HEK293 (cell line): ENCODE measurements at regions not wholly inside any gene's neighbourhood (a gene's known extent, or its start where the extent isn't known, plus 50 kb on each side); places are given as distances from the start of the nearest gene placed in this dataset.
"Not testable (repeated sequence)": the region's sequence is repeated elsewhere in the genome, so short reads cannot be mapped to it uniquely, and the experiment has no call there.

ENCODE experiments used
- CTCF ChIA-PET: fragments of 350-600 bp; formaldehyde crosslinking; extraction: SDS; loops from one replicate; lab custom pipeline; 2021; ENCODE audit warnings: antibody characterized with exemption; lab: Yijun Ruan, JAX
- POLR2A ChIA-PET: fragments of 300-600 bp; formaldehyde crosslinking; extraction: SDS; loops from one replicate; lab custom pipeline; 2020; ENCODE audit warnings: antibody characterized with exemption, inconsistent platforms; lab: Yijun Ruan, JAX
- H3K27ac ChIP-seq: fragments of 200-500 bp; sonication (Bioruptor generic); 2 replicates; pipeline ENCODE4 v1.5.1; 2014; ENCODE audit warnings: low read depth, low read length, control low read depth, inconsistent platforms; ENCODE audit errors: extremely low read depth
- H3K36me3 ChIP-seq, 2 experiments: fragments of 200-500 bp in 1 of 2; sonication (Bioruptor generic) in 1 of 2; 1 replicate in 1 of 2; 2 replicates in 1 of 2; pipeline ENCODE4 v1.5.1; 2014 to 2017; ENCODE audit warnings: inconsistent platforms in 2 of 2, low read length in 2 of 2; ENCODE audit not compliant: control insufficient read depth in 2 of 2, insufficient read depth in 1 of 2
- H3K4me1 ChIP-seq: fragments of 200-500 bp; sonication (Bioruptor generic); 2 replicates; pipeline ENCODE4 v1.5.1; 2014; ENCODE audit warnings: mild to moderate bottlenecking, low read length, inconsistent platforms; ENCODE audit not compliant: control insufficient read depth, insufficient read depth
- H3K4me3 ChIP-seq: 2 replicates; pipeline ENCODE4 v1.5.1; 2011; ENCODE audit warnings: low read depth, mild to moderate bottlenecking, control low read depth, low read length, moderate library complexity
- H3K9me3 ChIP-seq: fragments of 200-500 bp; sonication (Bioruptor generic); 2 replicates; pipeline ENCODE4 v1.5.1; 2014; ENCODE audit warnings: low read depth, low read length, inconsistent platforms; ENCODE audit not compliant: control insufficient read depth, insufficient read depth
- BCL11A ChIP-seq: fragments of 450-650 bp; formaldehyde crosslinking; IDR thresholded peaks from 2 replicates; pipeline ENCODE4 v1.5.1; 2016; ENCODE audit warnings: low read depth, missing biosample characterization, missing genetic modification characterization
- BCL11B ChIP-seq: fragments of 450-650 bp; formaldehyde crosslinking; IDR thresholded peaks from 2 replicates; pipeline ENCODE4 v1.5.1; 2016; ENCODE audit warnings: low read depth, missing biosample characterization, missing genetic modification characterization
- CTCF ChIP-seq: fragments of 450-650 bp; formaldehyde crosslinking; IDR thresholded peaks from 2 replicates; pipeline ENCODE4 v1.5.1; 2016; ENCODE audit warnings: missing biosample characterization, missing genetic modification characterization
- ELK4 ChIP-seq: IDR thresholded peaks from 2 replicates; pipeline ENCODE4 v1.6.1; 2011; ENCODE audit warnings: mild to moderate bottlenecking, low read depth, low read length, borderline replicate concordance
- OVOL3 ChIP-seq: fragments of 450-650 bp; formaldehyde crosslinking; IDR thresholded peaks from 2 replicates; pipeline ENCODE4 v1.5.1; 2016; ENCODE audit warnings: missing biosample characterization, missing genetic modification characterization
- REST ChIP-seq: fragments of 450-650 bp; formaldehyde crosslinking; IDR thresholded peaks from 2 replicates; pipeline ENCODE4 v1.5.1; 2016; ENCODE audit warnings: missing biosample characterization, missing genetic modification characterization
- SCRT1 ChIP-seq: fragments of 450-650 bp; formaldehyde crosslinking; IDR thresholded peaks from 2 replicates; pipeline ENCODE4 v1.5.1; 2016; ENCODE audit warnings: missing biosample characterization, missing genetic modification characterization, borderline replicate concordance
- SCRT2 ChIP-seq: fragments of 450-650 bp; formaldehyde crosslinking; IDR thresholded peaks from 2 replicates; pipeline ENCODE4 v1.5.1; 2016; ENCODE audit warnings: missing biosample characterization, missing genetic modification characterization
- ZBTB26 ChIP-seq: fragments of 450-650 bp; formaldehyde crosslinking; optimal IDR thresholded peaks from 2 replicates; pipeline ENCODE3; 2016; ENCODE audit warnings: missing biosample characterization, mild to moderate bottlenecking, missing genetic modification characterization
- ZNF114 ChIP-seq: fragments of 450-650 bp; formaldehyde crosslinking; IDR thresholded peaks from 2 replicates; pipeline ENCODE4 v1.5.0; 2017; ENCODE audit warnings: missing biosample characterization, missing genetic modification characterization
- ZNF155 ChIP-seq: fragments of 450-650 bp; formaldehyde crosslinking; IDR thresholded peaks from 2 replicates; pipeline ENCODE4 v1.5.1; 2016; ENCODE audit warnings: missing biosample characterization, missing genetic modification characterization
- ZNF169 ChIP-seq: fragments of 450-650 bp; formaldehyde crosslinking; IDR thresholded peaks from 2 replicates; pipeline ENCODE4 v1.5.1; 2016; ENCODE audit warnings: missing biosample characterization, missing genetic modification characterization
- ZNF2 ChIP-seq: fragments of 450-650 bp; formaldehyde crosslinking; IDR thresholded peaks from 2 replicates; pipeline ENCODE4 v1.5.1; 2016; ENCODE audit warnings: missing biosample characterization, missing genetic modification characterization
- ZNF24 ChIP-seq: fragments of 450-650 bp; formaldehyde crosslinking; IDR thresholded peaks from 2 replicates; pipeline ENCODE4 v1.5.1; 2016; ENCODE audit warnings: missing biosample characterization, missing genetic modification characterization
- ZNF280C ChIP-seq: fragments of 450-650 bp; formaldehyde crosslinking; IDR thresholded peaks from 2 replicates; pipeline ENCODE4 v1.5.1; 2016; ENCODE audit warnings: missing biosample characterization, missing genetic modification characterization
- ZNF549 ChIP-seq: fragments of 450-650 bp; IDR thresholded peaks from 2 replicates; pipeline ENCODE4 v1.5.1; 2018; ENCODE audit warnings: missing biosample characterization, missing genetic modification characterization, mild to moderate bottlenecking, inconsistent platforms, moderate library complexity

- H3K4me1 ChIP-seq, POLR2A ChIA-PET, CTCF ChIA-PET, H3K36me3 ChIP-seq: not testable (repeated sequence)
- TF ChIP-seq SCRT2 (tag by site-specific recombination) (peak; percentile 78), SCRT1 (peak; percentile 54; the same call in 1 of the 2 replicates)
- TF ChIP-seq, all 188 proteins: peak for 2; not testable (repeated sequence) for 186
- not testable (repeated sequence) for H3K9me3 ChIP-seq, H3K27ac ChIP-seq, H3K4me3 ChIP-seq
Observed at GRCh38 chr15:38852188-38852587, 287.6 kb upstream of the RASGRP1 start.

- H3K4me3 ChIP-seq: no peak overlapping the region
- H3K9me3 ChIP-seq: no peaks in the 10 kb centered on the region
- no peaks in the 10 kb centered on the region for H3K4me1 ChIP-seq
- TF ChIP-seq SCRT2 (tag by site-specific recombination) (no peak), CTCF (tag by site-specific recombination) (0 out of 2 replicates have a peak, but pooled peaks have one; percentile 9)
- ChIA-PET POLR2A (no interaction called here), CTCF (interaction anchor here (0.6 to 1.1 kb wide), 7 partner anchors 10 to 1544 kb away, joined by 3 to 9 read pairs (median 3); no protein-coding TSS in a partner anchor)
- no peaks in the 10 kb centered on the region for H3K36me3 ChIP-seq
- no peak overlapping the region for H3K27ac ChIP-seq
Observed at GRCh38 chr15:38853608-38854007, 289.0 kb upstream of the RASGRP1 start.

GRCh38 chr15:38854506-38854905 lies 289.9 kb upstream of the RASGRP1 start:
- TF ChIP-seq ZNF2 (tag by site-specific recombination) (no peak), REST (tag by site-specific recombination) (no peak), ZNF24 (no peak), ZNF169 (tag by site-specific recombination) (no peak)
- TF ChIP-seq, all 188 proteins: peak for 0
- Histone ChIP-seq H3K4me3 (no peak overlapping the region), H3K4me1 (no peaks in the 10 kb centered on the region), H3K36me3 (no peaks in the 10 kb centered on the region), H3K27ac (no peak overlapping the region), H3K9me3 (no peaks in the 10 kb centered on the region)
- POLR2A ChIA-PET: no interaction called here
- CTCF ChIA-PET: interaction anchor here (0.5 to 2.0 kb wide), 4 partner anchors 10 to 40 kb away, joined by 3 to 6 read pairs (median 4); no protein-coding TSS in a partner anchor

- ChIA-PET POLR2A (no interaction called here), CTCF (interaction anchor here (0.8 to 1.5 kb wide), 2 partner anchors 34 to 133 kb away, joined by 3 to 5 read pairs; no protein-coding TSS in a partner anchor)
- no peak overlapping the region for H3K27ac ChIP-seq
- no peak overlapping the region for H3K4me3 ChIP-seq
- no peaks in the 10 kb centered on the region for H3K9me3 ChIP-seq
- no peaks in the 10 kb centered on the region for H3K36me3 ChIP-seq
- no peaks in the 10 kb centered on the region for H3K4me1 ChIP-seq
- TF ChIP-seq ZBTB26 (tag by site-specific recombination) (no peak), ZNF549 (tag by site-specific recombination) (no peak), OVOL3 (no peak), BCL11B (tag by site-specific recombination) (no peak), ELK4 (no peak), ZNF280C (tag by site-specific recombination) (no peak), ZNF114 (tag by site-specific recombination) (no peak), ZNF155 (no peak), BCL11A (tag by site-specific recombination) (no peak)
Observed at GRCh38 chr15:38857814-38858213, 293.2 kb upstream of the RASGRP1 start.
